NOMO-1 (cell line): ENCODE measurements at regions not wholly inside any gene's neighbourhood (a gene's known extent, or its start where the extent isn't known, plus 50 kb on each side); places are given as distances from the start of the nearest gene placed in this dataset.

Experiments used
- DNase-seq, 2 experiments: peaks; one replicate each; lab custom pipeline; 2025; ENCODE audit not compliant: unreplicated experiment in 2 of 2; lab: John Stamatoyannopoulos, UW

- DNase-seq = no peak
These were observed 313.3 kb upstream of the ATP2B1 start for GRCh38 chr12:90021795-90022440.

GRCh38 chr12:90020881-90021280, 312.2 kb upstream of the ATP2B1 start:
- no peak for DNase-seq

GRCh38 chr12:90020436-90020835, 311.8 kb upstream of the ATP2B1 start:
- no peak for DNase-seq

DNA sequence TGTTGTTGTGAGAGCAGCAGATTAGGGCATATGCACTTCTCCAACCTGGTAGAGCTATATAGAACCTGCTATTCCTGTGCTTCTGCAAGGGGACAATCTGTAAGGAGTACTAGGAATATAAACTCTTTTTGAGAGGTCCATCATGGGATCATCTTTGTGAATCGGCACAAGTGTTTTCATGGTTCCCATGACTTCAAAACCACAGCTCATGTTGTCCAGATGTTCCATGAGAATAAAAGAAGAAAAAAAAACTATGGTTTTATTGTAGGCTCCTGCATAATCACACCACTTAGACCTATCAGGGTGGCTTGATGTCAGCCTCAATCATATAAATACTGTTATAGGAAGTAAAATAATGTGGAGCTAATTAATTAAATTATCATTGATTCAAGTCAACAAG, 311.4 kb upstream of the ATP2B1 start:
- DNase-seq = no peak

DNA sequence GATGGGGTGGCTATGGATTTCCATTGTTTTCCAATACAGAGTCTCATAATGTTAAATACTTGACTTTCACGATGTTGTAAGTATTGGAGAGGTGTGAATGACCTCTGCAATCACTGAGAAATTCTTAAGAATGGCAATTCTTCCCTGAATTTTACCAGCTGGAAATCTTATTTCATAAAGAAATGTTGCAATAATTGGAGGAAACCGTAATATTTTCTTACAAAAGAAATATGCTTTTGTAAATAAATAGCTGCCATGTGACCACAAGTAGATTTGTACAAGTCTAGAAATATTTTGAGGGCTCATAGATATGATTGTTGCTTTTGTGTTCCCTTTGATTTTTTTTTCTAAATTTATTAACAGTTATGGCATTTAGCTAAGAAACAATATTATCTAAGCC, 308.7 kb upstream of the ATP2B1 start:
- no peak for DNase-seq

- DNase-seq = no peak
These were observed 306.6 kb upstream of the ATP2B1 start for GRCh38 chr12:90015228-90015627.

DNA sequence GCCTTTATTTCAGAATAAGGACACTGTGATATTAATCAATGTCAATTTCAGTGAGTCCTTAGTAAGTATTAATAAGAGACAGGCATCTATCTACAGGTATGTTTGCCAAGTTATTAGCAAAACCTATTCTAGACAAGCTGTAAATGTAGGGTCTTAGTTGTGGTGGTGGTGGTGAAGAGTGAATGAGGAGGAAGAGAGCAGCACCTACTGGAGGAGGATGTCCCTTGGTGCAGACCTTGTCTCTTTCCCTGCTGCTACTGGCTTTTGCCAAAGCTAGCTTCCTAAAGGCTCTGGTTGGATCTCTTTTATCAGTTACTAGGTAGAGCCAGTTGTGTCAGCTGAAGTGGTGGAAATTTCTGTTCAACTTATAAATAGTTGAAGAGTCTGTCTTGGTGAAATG, 304.8 kb upstream of the ATP2B1 start:
- no peak for DNase-seq

DNA sequence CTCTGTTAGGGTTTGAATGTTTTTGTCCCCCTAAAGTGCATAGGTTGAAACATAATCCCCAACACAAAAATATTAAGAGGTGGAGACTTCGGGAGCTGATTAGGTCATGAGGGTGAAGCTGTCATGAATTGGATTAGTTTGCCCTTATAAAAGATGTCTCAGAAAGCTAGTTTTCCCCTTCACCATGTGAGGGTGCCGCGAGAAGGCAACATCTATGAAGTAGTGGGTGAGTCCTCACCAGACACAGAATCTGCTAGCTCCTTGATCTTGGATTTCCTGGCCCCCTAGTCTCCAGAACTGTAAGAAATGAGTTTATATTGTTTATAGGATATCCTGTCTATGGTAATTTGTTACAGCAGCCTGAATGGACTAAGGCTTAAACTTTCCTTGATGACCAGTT, 301.5 kb upstream of the ATP2B1 start:
- no peak for DNase-seq

DNA sequence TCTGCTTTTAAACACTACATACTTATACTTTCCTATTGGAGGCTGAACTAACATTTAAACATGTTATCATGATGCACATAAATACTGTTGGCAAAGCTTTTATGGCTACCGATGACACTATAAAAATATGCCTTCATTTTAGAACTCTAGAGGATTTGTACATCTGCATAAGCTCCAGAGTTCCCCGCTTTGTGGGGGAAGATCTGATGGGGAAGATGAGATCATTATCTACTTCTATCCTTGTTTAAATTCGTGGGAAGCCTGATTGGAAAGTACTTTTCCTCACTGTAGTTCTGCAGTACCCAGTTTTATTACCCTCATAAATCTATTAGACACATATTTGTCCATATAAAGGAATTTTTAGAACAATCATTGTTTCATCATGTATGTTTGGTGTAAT, 299.6 kb upstream of the ATP2B1 start:
- DNase-seq = no peak

GRCh38 chr12:90004319-90005074, 295.9 kb upstream of the ATP2B1 start:
- DNase-seq = no peak

DNA sequence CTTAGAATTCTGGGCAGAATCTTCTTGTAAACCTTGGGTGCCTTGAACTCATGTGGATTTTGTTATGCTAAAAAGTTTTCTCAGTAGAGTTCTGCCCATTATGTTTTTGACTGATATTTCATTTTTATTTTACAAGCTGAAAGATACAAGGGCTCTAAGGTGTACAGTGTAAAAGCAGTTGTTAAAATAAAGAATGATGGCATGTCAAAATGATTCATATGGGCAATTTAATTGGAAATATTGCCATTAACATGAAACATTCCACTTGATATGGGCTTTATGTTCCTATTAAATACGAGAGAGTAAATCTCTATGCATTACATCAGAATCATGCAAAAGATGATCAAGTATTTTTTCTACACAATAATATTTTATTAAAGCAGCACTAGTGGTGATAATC, 295.1 kb upstream of the ATP2B1 start:
- no peak for DNase-seq

- DNase-seq = no peak
These were observed 292.1 kb upstream of the ATP2B1 start for GRCh38 chr12:90000721-90001120.

DNA sequence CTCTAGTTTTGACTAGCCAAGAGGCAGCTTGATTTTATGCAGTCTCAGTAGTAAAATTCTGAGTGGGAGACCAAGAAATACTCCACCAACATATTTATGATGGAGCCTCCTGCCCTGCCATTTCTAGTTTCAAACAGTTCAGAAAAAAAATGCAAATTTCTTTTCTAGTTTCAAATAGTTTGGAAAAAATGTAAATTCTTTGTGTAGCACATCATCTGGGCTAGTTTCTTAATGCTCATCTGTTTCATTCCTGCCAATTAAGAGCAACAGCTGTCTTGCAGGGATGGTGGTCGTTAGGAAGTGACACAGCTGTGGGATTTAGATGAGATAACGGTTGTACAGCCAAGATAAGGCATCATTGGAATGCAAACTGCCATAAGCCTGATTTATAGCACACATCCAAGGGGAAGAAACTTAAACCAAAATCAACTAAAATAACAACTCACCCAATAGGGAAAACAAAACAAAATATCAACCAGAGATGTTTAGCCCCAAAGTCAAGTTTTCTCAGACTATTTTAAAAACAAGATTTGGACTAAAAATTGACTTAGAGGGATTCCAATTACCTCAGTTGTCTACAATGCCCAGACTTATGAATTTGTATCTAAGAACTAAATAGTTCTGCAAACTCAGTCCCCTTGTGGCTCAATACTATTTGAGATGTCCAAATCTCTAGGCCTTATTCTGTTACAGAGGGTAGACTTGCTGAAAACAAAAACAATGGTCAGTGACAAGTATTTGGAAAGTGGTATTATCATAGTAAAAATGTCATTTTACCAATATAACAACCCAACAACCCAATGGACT, 291.3 kb upstream of the ATP2B1 start:
- DNase-seq = no peak

DNA sequence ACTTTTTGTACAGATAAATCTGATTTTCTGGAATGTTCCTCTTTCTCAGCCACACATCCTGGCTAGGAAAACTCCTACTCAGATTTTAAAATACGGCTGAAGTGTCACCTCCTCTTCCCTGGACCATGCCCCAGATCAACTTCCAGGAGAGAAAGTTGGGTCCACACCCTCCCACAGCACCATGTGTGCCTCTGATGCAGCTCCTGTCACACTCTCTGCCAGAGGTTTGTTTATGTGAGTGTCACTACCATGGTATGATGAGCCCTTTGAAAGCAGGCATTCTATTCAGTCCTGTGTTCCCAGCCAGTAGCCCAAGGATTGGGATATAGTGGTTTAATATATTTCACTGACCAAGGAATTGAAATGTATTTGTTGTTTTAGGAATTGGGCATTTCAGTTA, 287.2 kb upstream of the ATP2B1 start:
- DNase-seq = no peak

DNA sequence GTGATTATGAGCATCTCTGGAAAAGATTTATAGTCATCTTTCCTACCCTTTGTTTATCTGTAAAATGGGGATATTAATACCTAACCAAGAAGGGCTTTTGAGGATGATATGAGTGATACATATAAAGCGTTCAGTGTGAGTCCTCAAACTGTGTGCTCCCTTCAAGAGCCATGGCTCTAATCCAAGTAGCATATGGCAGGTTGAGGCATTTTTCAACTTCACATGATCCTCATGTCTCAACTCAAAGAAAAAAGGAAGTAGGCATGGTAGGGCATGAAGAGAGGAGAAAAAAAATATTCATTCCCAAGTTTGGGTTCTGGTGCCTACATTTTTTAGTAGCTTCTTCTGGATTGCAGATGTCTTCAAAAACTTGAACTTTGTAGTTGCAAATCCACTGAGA, 286.3 kb upstream of the ATP2B1 start:
- DNase-seq = no peak

GRCh38 chr12:89993632-89994031, 285.0 kb upstream of the ATP2B1 start:
- no peak for DNase-seq

DNA sequence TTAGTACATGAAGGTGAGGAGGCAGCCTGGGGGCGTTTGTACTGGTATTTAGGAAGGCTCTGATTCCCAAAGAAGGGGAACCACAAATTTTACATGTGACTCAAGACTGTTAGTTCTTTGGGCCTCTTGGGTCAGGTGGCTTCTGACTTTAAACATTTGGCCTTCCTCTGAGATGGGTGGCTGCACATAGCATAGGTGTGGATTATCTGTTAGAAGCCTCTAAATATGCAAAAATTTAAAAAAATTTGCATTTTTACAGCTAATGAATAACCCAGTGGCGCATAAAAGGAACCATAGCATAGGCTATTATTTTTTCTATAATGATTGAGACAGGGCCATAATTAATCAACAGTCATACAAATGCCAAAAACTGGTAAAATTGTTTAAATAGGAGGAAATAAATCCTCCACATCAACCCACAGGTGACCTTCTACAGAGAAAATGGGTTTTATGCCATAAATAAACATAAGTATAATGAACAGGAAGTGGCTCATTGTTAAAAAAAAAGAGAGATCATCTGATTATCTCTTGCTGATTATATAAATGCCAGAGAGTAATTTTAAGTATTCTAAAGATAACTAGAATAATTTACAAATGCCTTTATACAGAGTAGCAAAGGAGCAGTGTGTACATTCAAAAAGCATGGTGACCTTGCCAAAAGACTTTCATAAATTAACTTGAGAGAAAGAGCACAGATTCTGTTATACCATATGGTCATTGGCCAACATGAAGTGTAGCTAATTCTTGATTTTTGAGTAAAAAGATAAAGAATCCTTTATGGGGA, 284.2 kb upstream of the ATP2B1 start:
- DNase-seq = no peak

- peak; percentile 41 to 66 for DNase-seq
These were observed 283.4 kb upstream of the ATP2B1 start for GRCh38 chr12:89991807-89992590.

- no peak for DNase-seq
These were observed 279.7 kb upstream of the ATP2B1 start for GRCh38 chr12:89988188-89988915.

- no peak for DNase-seq
These were observed 277.3 kb upstream of the ATP2B1 start for GRCh38 chr12:89985935-89986334.
